ENCODE measurements at regions not wholly inside any gene's neighbourhood (a gene's known extent, or its start where the extent isn't known, plus 50 kb on each side); places are given as distances from the start of the nearest gene placed in this dataset.

DNA sequence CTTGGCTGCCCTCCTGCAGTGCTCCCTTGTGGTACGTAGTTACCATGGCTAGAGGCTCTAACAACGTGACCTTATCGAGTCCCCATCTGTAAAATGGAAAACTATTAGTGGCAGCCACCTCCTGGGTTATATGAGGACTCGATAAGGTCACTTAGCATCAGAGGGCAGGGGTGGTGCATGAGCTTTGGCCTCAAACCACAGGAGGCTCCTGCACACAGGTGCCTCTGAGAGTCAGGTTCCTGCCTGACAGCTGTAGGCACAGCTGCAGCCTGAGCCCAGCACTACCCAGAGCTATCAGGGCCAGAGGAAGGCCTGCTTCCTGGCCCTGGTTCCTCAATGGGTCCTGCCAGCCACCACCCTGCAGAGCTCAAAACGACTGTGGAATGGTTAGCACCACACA, 57.2 kb upstream of the SEC14L1 start:
- Histone ChIP-seq H4K8ac (ENCODE audit: low read depth in 2 of 2, low read length in 2 of 2) (no peak overlapping the region), H3K79me1 (ENCODE audit: low read depth in 1 of 2, low read length in 2 of 2) (no peaks in the 10 kb centered on the region; a peak in 1 of 4 replicates), H4K5ac (ENCODE audit: low read depth, low read length) (no peak overlapping the region), H4K20me1 (ENCODE audit: insufficient read depth, low read length) (no peaks in the 10 kb centered on the region), H2AFZ (replicated peaks; ENCODE audit: low read length, poor library complexity) (no peak overlapping the region), H3K4me3 (ENCODE audit: insufficient read depth, low read depth, low read length) (no peak overlapping the region), H3K4ac (ENCODE audit: low read depth, low read length) (no peak overlapping the region), H3K56ac (ENCODE audit: extremely low read depth, insufficient read depth, low read length) (no peak overlapping the region), H3K4me2 (ENCODE audit: low read depth, low read length) (no peak overlapping the region), H3K4me1 (ENCODE audit: control insufficient read depth, insufficient read depth, low read length) (no peaks in the 10 kb centered on the region), H2BK15ac (ENCODE audit: low read depth, low read length) (no peak overlapping the region), H3K18ac (ENCODE audit: low read depth, low read length) (no peak overlapping the region), H3K23ac (ENCODE audit: low read depth, low read length) (no peak overlapping the region), H3K36me3 (ENCODE audit: control insufficient read depth, insufficient read depth, low read length) (no peaks in the 10 kb centered on the region), H2BK20ac (ENCODE audit: low read depth, low read length) (no peak overlapping the region), H3K27ac (ENCODE audit: insufficient read depth, low read length) (no peak overlapping the region), H3K27me3 (ENCODE audit: control insufficient read depth, insufficient read depth, low read length) (peaks cover 10% of the 10 kb centered on the region), H3K9me3 (ENCODE audit: control insufficient read depth, insufficient read depth, low read length) (no peaks in the 10 kb centered on the region), H2AK9ac (replicated peaks; ENCODE audit: low read depth, low read length, poor library complexity) (no peak overlapping the region), H3K9me1 (ENCODE audit: insufficient read depth, low read length) (no peaks in the 10 kb centered on the region; the same call in 1 of the 2 replicates), H2BK120ac (ENCODE audit: low read depth, low read length) (no peak overlapping the region), H3K14ac (replicated peaks; ENCODE audit: low read depth, low read length) (no peak overlapping the region), H3K9ac (ENCODE audit: low read depth, low read length) (no peak overlapping the region), H4K91ac (ENCODE audit: insufficient read depth, low read depth, low read length) (no peak overlapping the region), H2BK5ac (ENCODE audit: low read depth, low read length, poor library complexity, severe bottlenecking) (no peak overlapping the region), H2AK5ac (ENCODE audit: low read depth, low read length) (no peak overlapping the region)
- ATAC-seq (ENCODE audit: low read depth) (no peak), DNase-seq (no peak)
- intact Hi-C loops (cut with micrococcal nuclease) (no loop called here), in situ Hi-C loops (cut with MboI; ENCODE audit: low sequenced_read_pairs) (no loop called here), dilution Hi-C loops (cut with HindIII; ENCODE audit: low sequenced_read_pairs, unreplicated experiment) (no loop called here)
- 75% methylated on average over 1 of the region's 5 CpGs; no CpG with 5 or more reads in 1 of the 2 experiments for WGBS, 2 experiments (ENCODE audit: extremely low coverage in 2 of 2, insufficient read length in 1 of 2)
- TF ChIP-seq BHLHE40 (IDR thresholded peaks at IDR 0.05; ENCODE audit: low read depth, low read length): no peak
- no peak for TF ChIP-seq RFX5 (IDR thresholded peaks at IDR 0.05; ENCODE audit: low read depth, low read length)
- TF ChIP-seq FOS (IDR thresholded peaks at IDR 0.05; ENCODE audit: low read depth, low read length): no peak
- TF ChIP-seq CHD1 (IDR thresholded peaks at IDR 0.05; ENCODE audit: low read depth, low read length): no peak
- TF ChIP-seq, protein P1, sequence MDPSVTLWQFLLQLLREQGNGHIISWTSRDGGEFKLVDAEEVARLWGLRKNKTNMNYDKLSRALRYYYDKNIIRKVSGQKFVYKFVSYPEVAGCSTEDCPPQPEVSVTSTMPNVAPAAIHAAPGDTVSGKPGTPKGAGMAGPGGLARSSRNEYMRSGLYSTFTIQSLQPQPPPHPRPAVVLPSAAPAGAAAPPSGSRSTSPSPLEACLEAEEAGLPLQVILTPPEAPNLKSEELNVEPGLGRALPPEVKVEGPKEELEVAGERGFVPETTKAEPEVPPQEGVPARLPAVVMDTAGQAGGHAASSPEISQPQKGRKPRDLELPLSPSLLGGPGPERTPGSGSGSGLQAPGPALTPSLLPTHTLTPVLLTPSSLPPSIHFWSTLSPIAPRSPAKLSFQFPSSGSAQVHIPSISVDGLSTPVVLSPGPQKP (IDR thresholded peaks at IDR 0.05; ENCODE audit: borderline replicate concordance, low read depth, low read length): no peak
- no peak for TF ChIP-seq POLR2A (IDR thresholded peaks at IDR 0.05; ENCODE audit: low read depth, low read length)
- TF ChIP-seq, protein P2, sequence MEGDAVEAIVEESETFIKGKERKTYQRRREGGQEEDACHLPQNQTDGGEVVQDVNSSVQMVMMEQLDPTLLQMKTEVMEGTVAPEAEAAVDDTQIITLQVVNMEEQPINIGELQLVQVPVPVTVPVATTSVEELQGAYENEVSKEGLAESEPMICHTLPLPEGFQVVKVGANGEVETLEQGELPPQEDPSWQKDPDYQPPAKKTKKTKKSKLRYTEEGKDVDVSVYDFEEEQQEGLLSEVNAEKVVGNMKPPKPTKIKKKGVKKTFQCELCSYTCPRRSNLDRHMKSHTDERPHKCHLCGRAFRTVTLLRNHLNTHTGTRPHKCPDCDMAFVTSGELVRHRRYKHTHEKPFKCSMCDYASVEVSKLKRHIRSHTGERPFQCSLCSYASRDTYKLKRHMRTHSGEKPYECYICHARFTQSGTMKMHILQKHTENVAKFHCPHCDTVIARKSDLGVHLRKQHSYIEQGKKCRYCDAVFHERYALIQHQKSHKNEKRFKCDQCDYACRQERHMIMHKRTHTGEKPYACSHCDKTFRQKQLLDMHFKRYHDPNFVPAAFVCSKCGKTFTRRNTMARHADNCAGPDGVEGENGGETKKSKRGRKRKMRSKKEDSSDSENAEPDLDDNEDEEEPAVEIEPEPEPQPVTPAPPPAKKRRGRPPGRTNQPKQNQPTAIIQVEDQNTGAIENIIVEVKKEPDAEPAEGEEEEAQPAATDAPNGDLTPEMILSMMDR (conservative IDR thresholded peaks at IDR 0.05; ENCODE audit: low read depth, low read length): no peak
- TF ChIP-seq CEBPB (IDR thresholded peaks at IDR 0.05; ENCODE audit: low read depth, low read length): no peak
- no peak for TF ChIP-seq NFE2L2 (IDR thresholded peaks at IDR 0.05; ENCODE audit: low read depth, low read length)
- TF ChIP-seq MXI1 (IDR thresholded peaks at IDR 0.05; ENCODE audit: borderline replicate concordance, low read depth, low read length): no peak
- no peak for TF ChIP-seq RCOR1 (IDR thresholded peaks at IDR 0.05; ENCODE audit: insufficient replicate concordance, low read length)
- no peak for TF ChIP-seq RAD21 (IDR thresholded peaks at IDR 0.05; ENCODE audit: low read length)
- no peak for TF ChIP-seq MAFK (IDR thresholded peaks at IDR 0.05; ENCODE audit: low read depth, low read length)
- TF ChIP-seq, protein P3, sequence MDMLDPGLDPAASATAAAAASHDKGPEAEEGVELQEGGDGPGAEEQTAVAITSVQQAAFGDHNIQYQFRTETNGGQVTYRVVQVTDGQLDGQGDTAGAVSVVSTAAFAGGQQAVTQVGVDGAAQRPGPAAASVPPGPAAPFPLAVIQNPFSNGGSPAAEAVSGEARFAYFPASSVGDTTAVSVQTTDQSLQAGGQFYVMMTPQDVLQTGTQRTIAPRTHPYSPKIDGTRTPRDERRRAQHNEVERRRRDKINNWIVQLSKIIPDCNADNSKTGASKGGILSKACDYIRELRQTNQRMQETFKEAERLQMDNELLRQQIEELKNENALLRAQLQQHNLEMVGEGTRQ (IDR thresholded peaks at IDR 0.05; ENCODE audit: low read depth, low read length): no peak
- POLR2A ChIA-PET (ENCODE audit: unreplicated experiment): no interaction called here
- CTCF ChIA-PET: no interaction called here
- no TSS peak for BruUV-seq (replicated peaks)

Data from IMR-90 (cell line).